PC-3 (cell line): ENCODE measurements at regions not wholly inside any gene's neighbourhood (a gene's known extent, or its start where the extent isn't known, plus 50 kb on each side); places are given as distances from the start of the nearest gene placed in this dataset.
"Not testable (repeated sequence)": the region's sequence is repeated elsewhere in the genome, so short reads cannot be mapped to it uniquely, and the experiment has no call there.

ENCODE experiments used
- ATAC-seq: fragments of 200-7000 bp; cut with Tn5 transposase; 2 replicates; pipeline ENCODE4 v1.9.1; 2020; ENCODE audit warnings: mild to moderate bottlenecking, moderate library complexity
- BruUV-seq: library from RNA; stranded (reverse); fragments of 400-500 nt; replicated peaks from 2 replicates; lab custom pipeline; 2021; lab: Mats Ljungman, UMichigan
- CTCF ChIA-PET: fragments of 300-600 bp; sonication (Branson Sonifier 250); formaldehyde crosslinking; loops from one replicate; lab custom pipeline; 2022; ENCODE audit warnings: antibody characterized with exemption; lab: Charles Lee
- POLR2A ChIA-PET: fragments of 300-600 bp; sonication (Branson Sonifier 250); formaldehyde crosslinking; loops from one replicate; lab custom pipeline; 2022; ENCODE audit warnings: antibody characterized with exemption; ENCODE audit not compliant: unreplicated experiment; lab: Charles Lee
- DNase-seq: peaks from one replicate; pipeline ENCODE4 v3.0.0-alpha.2; 2015
- H2AFZ ChIP-seq: fragments of 300-600 bp; sonication (generic); 2 replicates; pipeline ENCODE4 v1.6.0; 2016; ENCODE audit warnings: antibody characterized with exemption, low read length
- H3F3A ChIP-seq: fragments of 300-600 bp; sonication (generic); one replicate; pipeline ENCODE4 v1.6.0; 2017; ENCODE audit warnings: antibody characterized with exemption, low read length, control low read depth, mild to moderate bottlenecking; ENCODE audit not compliant: unreplicated experiment
- H3K27ac ChIP-seq: fragments of 300-600 bp; sonication (generic); 2 replicates; pipeline ENCODE4 v1.5.1; 2016; ENCODE audit warnings: mild to moderate bottlenecking, low read length
- H3K27me3 ChIP-seq: fragments of 300-600 bp; sonication (generic); 2 replicates; pipeline ENCODE4 v1.6.1; 2016; ENCODE audit warnings: low read length, mixed read lengths
- H3K36me3 ChIP-seq: fragments of 300-600 bp; sonication (generic); 2 replicates; pipeline ENCODE4 v1.6.1; 2016; ENCODE audit warnings: low read depth, mixed run types, low read length, mixed read lengths
- H3K4me1 ChIP-seq: fragments of 300-600 bp; sonication (generic); 2 replicates; pipeline ENCODE4 v1.5.1; 2016; ENCODE audit warnings: low read length; ENCODE audit not compliant: insufficient read depth
- H3K4me2 ChIP-seq: fragments of 300-600 bp; sonication (generic); 2 replicates; pipeline ENCODE4 v1.6.0; 2016; ENCODE audit warnings: low read length
- H3K4me3 ChIP-seq: fragments of 300-600 bp; sonication (generic); 2 replicates; pipeline ENCODE4 v1.5.1; 2016; ENCODE audit warnings: mild to moderate bottlenecking, low read length, mixed read lengths
- H3K79me2 ChIP-seq: fragments of 300-600 bp; sonication (generic); 2 replicates; pipeline ENCODE4 v1.6.1; 2017; ENCODE audit warnings: low read length, mixed read lengths
- H3K9ac ChIP-seq: fragments of 300-600 bp; sonication (generic); 2 replicates; pipeline ENCODE4 v1.6.0; 2016; ENCODE audit warnings: mild to moderate bottlenecking, low read length
- H3K9me2 ChIP-seq: fragments of 300-600 bp; sonication (generic); replicated peaks from 2 replicates; pipeline ENCODE4 v1.6.1; 2016; ENCODE audit warnings: mixed run types, low read length, mixed read lengths
- H3K9me3 ChIP-seq: fragments of 300-600 bp; sonication (generic); 2 replicates; pipeline ENCODE4 v1.6.1; 2016; ENCODE audit warnings: low read length, mixed read lengths
- H4K20me1 ChIP-seq: fragments of 300-600 bp; sonication (generic); 2 replicates; pipeline ENCODE4 v1.6.1; 2016; ENCODE audit warnings: low read length, mixed read lengths
- CTCF ChIP-seq: fragments of 300-600 bp; sonication (generic); conservative IDR thresholded peaks from 2 replicates; pipeline ENCODE4 v1.5.1; 2017; ENCODE audit warnings: antibody characterized with exemption, low read depth, mild to moderate bottlenecking, low read length
- EZH2 ChIP-seq: fragments of 300-600 bp; sonication (generic); IDR thresholded peaks from one replicate; pipeline ENCODE4 v1.6.1; 2017; ENCODE audit warnings: antibody characterized with exemption, mild to moderate bottlenecking, low read length; ENCODE audit not compliant: unreplicated experiment
- EZH2phosphoT487 ChIP-seq: fragments of 300-600 bp; sonication (generic); IDR thresholded peaks from 2 replicates; pipeline ENCODE4 v1.6.1; 2018; ENCODE audit warnings: mild to moderate bottlenecking, antibody characterized with exemption, low read length, borderline replicate concordance
- intact Hi-C: fragments of 100-400 bp; cut with micrococcal nuclease; formaldehyde crosslinking; loops from 2 replicates; pipeline ENCODE4 v1.9.0; 2023

GRCh38 chr2:3033315-3033714 is 344.3 kb downstream of the EIPR1 start:
- no peaks in the 10 kb centered on the region for H3K4me1 ChIP-seq
- no peaks in the 10 kb centered on the region for H3K79me2 ChIP-seq
- no peaks in the 10 kb centered on the region for H3K9me3 ChIP-seq
- POLR2A ChIA-PET, result no interaction called here
- H3K4me3 ChIP-seq, result no peak overlapping the region
- no peak overlapping the region for H3K9ac ChIP-seq
- CTCF ChIA-PET, result no interaction called here
- H3K4me2 ChIP-seq, result no peak overlapping the region
- no peaks in the 10 kb centered on the region for H4K20me1 ChIP-seq
- no peaks in the 10 kb centered on the region for H3K36me3 ChIP-seq
- intact Hi-C loops, result no loop called here
- DNase-seq, result no peak
- TF ChIP-seq CTCF (no peak), EZH2phosphoT487 (no peak), EZH2 (no peak)
- H3K27me3 ChIP-seq, result peaks cover 59% of the 10 kb centered on the region
- no peak overlapping the region for H3K27ac ChIP-seq
- no peak overlapping the region for H2AFZ ChIP-seq
- no peaks in the 10 kb centered on the region for H3F3A ChIP-seq
- no peaks in the 10 kb centered on the region for H3K9me2 ChIP-seq
- no peak for ATAC-seq
- no TSS peak for BruUV-seq

- H3K4me1 ChIP-seq, H3K4me3 ChIP-seq, intact Hi-C loops, H3K4me2 ChIP-seq, H3K79me2 ChIP-seq, H4K20me1 ChIP-seq, ATAC-seq, H3K36me3 ChIP-seq, H2AFZ ChIP-seq, DNase-seq, H3F3A ChIP-seq, H3K9me3 ChIP-seq, H3K9me2 ChIP-seq, H3K9ac ChIP-seq, POLR2A ChIA-PET, BruUV-seq, CTCF ChIA-PET, H3K27ac ChIP-seq: not testable (repeated sequence)
- peaks cover 53% of the 10 kb centered on the region for H3K27me3 ChIP-seq
These were observed 346.8 kb downstream of the EIPR1 start for GRCh38 chr2:3030791-3031190.

DNA sequence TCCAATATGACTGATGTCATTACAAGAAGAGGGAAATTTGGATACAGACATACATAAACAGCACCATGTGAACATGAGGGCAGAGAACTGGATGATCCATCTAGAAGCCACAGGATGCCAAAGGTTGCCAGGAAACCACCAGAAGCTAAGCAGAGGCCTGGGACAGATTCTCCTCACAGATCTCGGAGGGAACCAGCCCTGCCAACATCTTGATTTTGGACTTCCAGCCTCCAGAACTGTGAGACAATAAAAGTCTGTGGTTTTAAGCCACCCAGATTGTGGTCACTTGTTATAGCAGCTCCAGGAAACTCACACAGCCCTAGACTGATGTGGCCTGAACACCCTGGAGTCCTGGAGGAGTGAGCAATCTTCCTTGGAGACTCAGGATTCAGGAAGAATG is 351.6 kb downstream of the EIPR1 start:
- no peak overlapping the region for H3K4me3 ChIP-seq
- ATAC-seq, result no peak
- BruUV-seq, result no TSS peak
- H3K4me2 ChIP-seq, result no peak overlapping the region
- H3K4me1 ChIP-seq, result no peaks in the 10 kb centered on the region
- no peak for TF ChIP-seq CTCF
- no peak for TF ChIP-seq EZH2phosphoT487
- TF ChIP-seq EZH2, result no peak
- intact Hi-C loops, result no loop called here
- no peaks in the 10 kb centered on the region for H4K20me1 ChIP-seq
- H3F3A ChIP-seq, result no peaks in the 10 kb centered on the region
- CTCF ChIA-PET, result no interaction called here
- POLR2A ChIA-PET, result no interaction called here
- H3K9me2 ChIP-seq, result no peaks in the 10 kb centered on the region
- H3K9me3 ChIP-seq, result no peaks in the 10 kb centered on the region
- H3K9ac ChIP-seq, result no peak overlapping the region
- H3K27me3 ChIP-seq, result peaks cover 57% of the 10 kb centered on the region
- H2AFZ ChIP-seq, result no peak overlapping the region
- no peaks in the 10 kb centered on the region for H3K79me2 ChIP-seq
- H3K36me3 ChIP-seq, result no peaks in the 10 kb centered on the region
- DNase-seq, result no peak
- no peak overlapping the region for H3K27ac ChIP-seq
